ENCODE measurements at regions not wholly inside any gene's neighbourhood (a gene's known extent, or its start where the extent isn't known, plus 50 kb on each side); places are given as distances from the start of the nearest gene placed in this dataset.
"Not testable (repeated sequence)": the region's sequence is repeated elsewhere in the genome, so short reads cannot be mapped to it uniquely, and the experiment has no call there.

DNA sequence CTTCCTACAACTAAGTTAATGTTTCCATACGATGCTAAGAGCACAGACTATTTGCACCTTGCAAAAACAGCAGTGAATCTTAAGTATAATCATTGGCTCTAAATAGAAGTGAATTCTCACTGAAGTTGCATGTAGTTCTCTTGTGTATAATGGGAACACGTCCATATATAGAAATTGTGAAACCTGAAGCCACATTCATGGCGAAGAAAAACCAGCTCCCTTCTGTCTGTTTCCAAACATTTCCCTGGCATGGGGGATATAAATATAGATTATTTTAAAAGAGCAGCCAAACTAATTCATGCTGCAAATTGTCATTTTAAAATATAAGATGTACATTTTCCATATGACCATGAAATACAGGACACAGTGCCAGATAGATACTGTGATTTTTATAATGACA, 71.1 kb downstream of the TRAM1L1 start:
- Histone ChIP-seq H3K36me3 (no peaks in the 10 kb centered on the region), H3K4me3 (no peak overlapping the region), H3K27ac (no peak overlapping the region), H3K9me3 (no peaks in the 10 kb centered on the region), H3K4me1 (no peaks in the 10 kb centered on the region), H3K27me3 (no peaks in the 10 kb centered on the region)
- intact Hi-C loops (cut with DNase I; ENCODE audit: low total_unique reads) = no loop called here
- no peak for DNase-seq
- TF ChIP-seq EP300 (IDR thresholded peaks at IDR 0.05) = no peak
- no peak for TF ChIP-seq POLR2A (IDR thresholded peaks at IDR 0.05)
- no peak for TF ChIP-seq POLR2AphosphoS5 (IDR thresholded peaks at IDR 0.05)
- no peak for TF ChIP-seq CTCF (IDR thresholded peaks at IDR 0.05)
- 69 to 86% (median 80%) methylated on average over 3 of the region's 3 CpGs for WGBS, 5 donors

DNA sequence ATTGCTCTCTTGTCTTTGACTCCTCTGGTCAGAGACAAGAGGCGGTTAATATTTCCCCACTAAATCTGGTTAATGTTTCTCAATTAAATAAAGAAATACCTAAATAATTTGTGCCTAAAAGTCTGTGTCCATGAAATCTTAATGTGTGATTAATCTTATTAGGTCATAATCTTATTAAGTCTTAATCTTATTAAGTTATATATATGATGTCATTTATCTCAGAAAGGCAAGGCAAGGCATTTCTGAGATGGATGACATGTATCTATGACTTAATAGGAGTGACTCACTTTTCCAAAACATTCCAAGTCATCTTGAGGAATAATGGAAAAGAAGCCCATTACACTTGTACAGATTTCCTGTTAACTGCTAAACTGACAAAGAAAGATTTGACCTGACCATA, 74.7 kb downstream of the TRAM1L1 start:
- Histone ChIP-seq H3K36me3 (no peaks in the 10 kb centered on the region), H3K4me1 (no peaks in the 10 kb centered on the region), H3K9me3 (no peaks in the 10 kb centered on the region), H3K27me3 (no peaks in the 10 kb centered on the region), H3K4me3 (no peak overlapping the region), H3K27ac (no peak overlapping the region)
- no peak for DNase-seq
- no peak for TF ChIP-seq CTCF (IDR thresholded peaks at IDR 0.05)
- TF ChIP-seq EP300 (IDR thresholded peaks at IDR 0.05) = no peak
- intact Hi-C loops (cut with DNase I; ENCODE audit: low total_unique reads) = no loop called here
- WGBS, 5 donors = 90 to 100% (median 94%) methylated on average over 1 of the region's 1 CpG

- H3K4me1 ChIP-seq = no peaks in the 10 kb centered on the region
- H3K36me3 ChIP-seq = no peaks in the 10 kb centered on the region
- TF ChIP-seq POLR2AphosphoS5 (IDR thresholded peaks at IDR 0.05) = no peak
- no peak for TF ChIP-seq POLR2A (IDR thresholded peaks at IDR 0.05)
- TF ChIP-seq EP300 (IDR thresholded peaks at IDR 0.05) = no peak
- TF ChIP-seq CTCF (IDR thresholded peaks at IDR 0.05) = no peak
- no peak overlapping the region for H3K27ac ChIP-seq
- WGBS, 5 donors = 74 to 81% (median 79%) methylated on average over 8 of the region's 8 CpGs
- H3K9me3 ChIP-seq = no peaks in the 10 kb centered on the region
- H3K27me3 ChIP-seq = no peaks in the 10 kb centered on the region
- DNase-seq = no peak
- no peak overlapping the region for H3K4me3 ChIP-seq
- intact Hi-C loops (cut with DNase I; ENCODE audit: low total_unique reads) = no loop called here
These were observed 84.3 kb downstream of the TRAM1L1 start for GRCh38 chr4:117001077-117001476.

DNA sequence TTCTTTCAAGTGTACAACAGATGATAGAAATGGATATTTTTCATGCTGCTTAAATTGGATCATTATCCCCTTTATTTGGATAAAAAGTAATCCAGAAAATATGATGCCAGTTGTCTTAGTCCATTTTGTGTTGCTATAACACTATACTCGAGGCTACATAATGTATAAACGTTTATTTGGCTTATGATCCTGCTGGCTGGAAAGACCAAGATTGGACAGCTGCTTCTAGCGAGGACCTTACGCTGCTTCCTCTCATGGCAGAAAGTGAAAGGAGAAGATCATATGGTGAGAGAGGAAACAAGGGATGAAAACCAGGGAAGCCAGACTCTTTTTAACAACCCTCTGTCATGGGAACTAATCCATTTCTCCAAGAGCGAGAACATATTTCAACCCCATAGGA, 102.7 kb downstream of the TRAM1L1 start:
- Histone ChIP-seq H3K36me3 (no peaks in the 10 kb centered on the region), H3K4me1 (no peaks in the 10 kb centered on the region), H3K27me3 (no peaks in the 10 kb centered on the region), H3K9me3 (peaks cover 0 to 4% (median 0%) of the 10 kb centered on the region in 4 donors), H3K4me3 (no peak overlapping the region), H3K27ac (no peak overlapping the region)
- intact Hi-C loops (cut with DNase I; ENCODE audit: low total_unique reads) = no loop called here
- peak in 1 of 2 donors; percentile 14 for DNase-seq
- 64 to 73% (median 69%) methylated on average over 5 of the region's 5 CpGs for WGBS, 5 donors
- no peak for TF ChIP-seq EP300 (IDR thresholded peaks at IDR 0.05)
- no peak for TF ChIP-seq POLR2AphosphoS5 (IDR thresholded peaks at IDR 0.05)
- TF ChIP-seq CTCF (IDR thresholded peaks at IDR 0.05) = no peak

DNA sequence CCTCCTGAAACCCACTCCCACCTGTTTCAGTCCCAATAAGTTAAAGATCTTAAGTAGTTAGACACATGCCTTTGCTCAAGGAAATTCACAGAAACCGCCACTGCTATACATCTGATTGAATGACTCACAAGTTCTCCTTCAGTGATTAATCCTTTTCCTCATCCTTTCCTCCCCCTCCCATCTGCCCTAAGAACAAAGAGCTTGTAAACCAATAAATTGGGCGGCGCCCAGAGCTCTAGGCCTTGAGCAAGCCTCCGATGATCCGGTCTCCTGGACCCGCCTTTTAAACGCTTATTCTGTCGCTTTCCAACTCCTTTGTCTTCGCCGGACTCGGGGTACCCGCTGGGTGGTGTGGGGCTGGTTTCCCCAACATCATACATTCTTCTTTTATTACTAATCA, 104.9 kb downstream of the TRAM1L1 start:
- H3K27me3 ChIP-seq; H3K4me3 ChIP-seq; H3K9me3 ChIP-seq; intact Hi-C loops (cut with DNase I; ENCODE audit: low total_unique reads); H3K4me1 ChIP-seq; H3K27ac ChIP-seq; DNase-seq; H3K36me3 ChIP-seq: not testable (repeated sequence)
- WGBS, 5 donors = 74 to 91% (median 85%) methylated on average over 12 of the region's 12 CpGs
